H9 (cell line): ENCODE measurements at regions not wholly inside any gene's neighbourhood (a gene's known extent, or its start where the extent isn't known, plus 50 kb on each side); places are given as distances from the start of the nearest gene placed in this dataset.

Experiments used
- DNase-seq: peaks from one replicate; pipeline ENCODE4 v3.0.0-alpha.2; 2017
- H2AFZ ChIP-seq: one replicate; pipeline ENCODE4 v1.6.1; 2013; ENCODE audit warnings: mild to moderate bottlenecking, low read length, control low read depth, moderate library complexity
- H2AK5ac ChIP-seq: 2 replicates; pipeline ENCODE4 v1.6.1; 2013; ENCODE audit warnings: low read length, control low read depth, mixed read lengths; ENCODE audit not compliant: insufficient read length
- H2BK120ac ChIP-seq: one replicate; pipeline ENCODE4 v1.6.1; 2013; ENCODE audit warnings: low read depth, mild to moderate bottlenecking, low read length, control low read depth, inconsistent platforms; ENCODE audit not compliant: poor library complexity, severe bottlenecking
- H2BK12ac ChIP-seq: 2 replicates; pipeline ENCODE4 v1.6.1; 2013; ENCODE audit warnings: low read length, control low read depth, mixed read lengths, low read depth; ENCODE audit not compliant: insufficient read length
- H2BK15ac ChIP-seq: 2 replicates; pipeline ENCODE4 v1.6.1; 2013; ENCODE audit warnings: low read depth, low read length, control low read depth
- H2BK20ac ChIP-seq: one replicate; pipeline ENCODE4 v1.6.1; 2013; ENCODE audit warnings: low read depth, mild to moderate bottlenecking, low read length, control low read depth, inconsistent platforms; ENCODE audit not compliant: poor library complexity, severe bottlenecking
- H2BK5ac ChIP-seq: 2 replicates; pipeline ENCODE4 v1.6.1; 2013; ENCODE audit warnings: low read length, control low read depth, mixed read lengths; ENCODE audit not compliant: insufficient read length
- H3K14ac ChIP-seq: 2 replicates; pipeline ENCODE4 v1.6.1; 2013; ENCODE audit warnings: low read length, control low read depth; ENCODE audit not compliant: insufficient read depth
- H3K18ac ChIP-seq: 2 replicates; pipeline ENCODE4 v1.6.1; 2013; ENCODE audit warnings: low read depth, mild to moderate bottlenecking, mixed read lengths, low read length, control low read depth; ENCODE audit not compliant: insufficient read length
- H3K23ac ChIP-seq: 2 replicates; pipeline ENCODE4 v1.6.1; 2013; ENCODE audit warnings: low read length, control low read depth, mixed read lengths, low read depth; ENCODE audit not compliant: insufficient read length
- H3K23me2 ChIP-seq: 2 replicates; pipeline ENCODE4 v1.6.1; 2013; ENCODE audit warnings: low read depth, mild to moderate bottlenecking, mixed read lengths, low read length, control low read depth; ENCODE audit not compliant: insufficient read length, poor library complexity, severe bottlenecking
- H3K27ac ChIP-seq: 2 replicates; pipeline ENCODE4 v1.5.1; 2013; ENCODE audit warnings: low read length, control low read depth, mixed read lengths, low read depth; ENCODE audit not compliant: insufficient read length
- H3K27me3 ChIP-seq: 2 replicates; pipeline ENCODE4 v1.6.1; 2013; ENCODE audit warnings: low read length, control low read depth, inconsistent platforms; ENCODE audit not compliant: insufficient read depth
- H3K4ac ChIP-seq: 2 replicates; pipeline ENCODE4 v1.6.1; 2013; ENCODE audit warnings: low read depth, mild to moderate bottlenecking, control low read depth, inconsistent platforms, low read length, moderate library complexity
- H3K4me1 ChIP-seq: 2 replicates; pipeline ENCODE4 v1.6.1; 2013; ENCODE audit warnings: low read length, control low read depth, inconsistent platforms; ENCODE audit not compliant: insufficient read depth
- H3K4me2 ChIP-seq: 2 replicates; pipeline ENCODE4 v1.6.1; 2013; ENCODE audit warnings: low read length, control low read depth, mixed read lengths; ENCODE audit not compliant: insufficient read length, insufficient read depth
- H3K56ac ChIP-seq: 2 replicates; pipeline ENCODE4 v1.6.1; 2013; ENCODE audit warnings: low read depth, mild to moderate bottlenecking, mixed read lengths, low read length, control low read depth; ENCODE audit not compliant: insufficient read length
- H3K79me1 ChIP-seq: 2 replicates; pipeline ENCODE4 v1.6.1; 2013; ENCODE audit warnings: low read depth, mild to moderate bottlenecking, moderate library complexity, low read length, control low read depth, inconsistent platforms; ENCODE audit not compliant: insufficient read depth, poor library complexity, severe bottlenecking
- H3K79me2 ChIP-seq: 2 replicates; pipeline ENCODE4 v1.6.1; 2013; ENCODE audit warnings: low read length, control low read depth, inconsistent platforms; ENCODE audit not compliant: insufficient read depth
- H3K9ac ChIP-seq: 2 replicates; pipeline ENCODE4 v1.6.1; 2013; ENCODE audit warnings: low read length, control low read depth, mixed read lengths; ENCODE audit not compliant: insufficient read length; ENCODE audit errors: extremely low read depth
- H3K9me3 ChIP-seq: one replicate; pipeline ENCODE4 v1.6.1; 2013; ENCODE audit warnings: low read depth, low read length, inconsistent platforms; ENCODE audit not compliant: control insufficient read depth
- H3T11ph ChIP-seq: one replicate; pipeline ENCODE4 v1.6.1; 2013; ENCODE audit warnings: mild to moderate bottlenecking, low read length, control low read depth, inconsistent platforms
- H4K20me1 ChIP-seq: one replicate; pipeline ENCODE4 v1.6.1; 2013; ENCODE audit not compliant: control insufficient read depth, insufficient read length, insufficient read depth
- H4K5ac ChIP-seq: 2 replicates; pipeline ENCODE4 v1.6.1; 2013; ENCODE audit warnings: low read depth, mild to moderate bottlenecking, mixed read lengths, low read length, control low read depth; ENCODE audit not compliant: insufficient read length
- H4K8ac ChIP-seq: replicated peaks from 2 replicates; pipeline ENCODE4 v1.6.1; 2013; ENCODE audit warnings: low read length, control low read depth, mixed read lengths, low read depth; ENCODE audit not compliant: insufficient read length
- H4K91ac ChIP-seq: 2 replicates; pipeline ENCODE4 v1.6.1; 2013; ENCODE audit warnings: low read depth, mild to moderate bottlenecking, moderate library complexity, mixed read lengths, low read length, control low read depth; ENCODE audit not compliant: insufficient read length
- H3K27ac Mint-ChIP-seq, 3 experiments: 2 replicates in 2 of 3; 3 replicates in 1 of 3; pipeline ENCODE4 v1.8.0; 2020 to 2021; ENCODE audit warnings: mixed read lengths in 3 of 3, mild to moderate bottlenecking in 1 of 3, moderate library complexity in 1 of 3
- H3K27me3 Mint-ChIP-seq: 2 replicates; pipeline ENCODE4 v1.8.0; 2021; ENCODE audit warnings: low read depth, mild to moderate bottlenecking, moderate library complexity, mixed read lengths
- H3K36me3 Mint-ChIP-seq, 3 experiments: 2 replicates in 2 of 3; 3 replicates in 1 of 3; pipeline ENCODE4 v1.8.0; 2020 to 2021; ENCODE audit warnings: low read depth in 3 of 3, mixed read lengths in 3 of 3; ENCODE audit not compliant: insufficient read depth in 1 of 3
- H3K4me1 Mint-ChIP-seq, 2 experiments: 2 replicates each; pipeline ENCODE4 v1.8.0; 2020; ENCODE audit warnings: mixed read lengths in 2 of 2
- H3K4me3 Mint-ChIP-seq, 2 experiments: 2 replicates in 1 of 2; 3 replicates in 1 of 2; pipeline ENCODE4 v1.8.0; 2020 to 2021; ENCODE audit warnings: mild to moderate bottlenecking in 2 of 2, mixed read lengths in 2 of 2, moderate library complexity in 1 of 2
- H3K9me3 Mint-ChIP-seq, 2 experiments: 2 replicates in 1 of 2; 3 replicates in 1 of 2; pipeline ENCODE4 v1.8.0; 2020; ENCODE audit warnings: mild to moderate bottlenecking in 2 of 2, mixed read lengths in 2 of 2, moderate library complexity in 1 of 2
- CTCF ChIP-seq: fragments of 200-600 bp; sonication (generic); conservative IDR thresholded peaks from 3 replicates; pipeline ENCODE4 v1.8.0; 2021; ENCODE audit warnings: antibody characterized with exemption, mild to moderate bottlenecking
- WGBS: extraction: QIAGEN DNeasy Blood & Tissue Kit; methylation state at CpG from one replicate; pipeline ENCODE4 v1.1.7; 2013; ENCODE audit warnings: missing lambda C conversion rate, low lambda C conversion rate, mixed read lengths; ENCODE audit not compliant: insufficient read length; ENCODE audit errors: extremely low coverage; 5-methylcytosine and 5-hydroxymethylcytosine counted together

GRCh38 chr10:83677795-83678194, 461.5 kb upstream of the GHITM start:
- H3K27ac ChIP-seq: no peak overlapping the region
- no peak overlapping the region for H3K9ac ChIP-seq
- TF ChIP-seq CTCF: no peak
- H2BK120ac ChIP-seq: no peak overlapping the region
- Mint-ChIP-seq H3K4me1 (peaks cover 5% of the 10 kb centered on the region in 2 experiments), H3K4me3 (no peak overlapping the region), H3K36me3 (no peaks in the 10 kb centered on the region), H3K27ac (no peak overlapping the region), H3K9me3 (no peaks in the 10 kb centered on the region), H3K27me3 (no peaks in the 10 kb centered on the region)
- no peak overlapping the region for H3K4me2 ChIP-seq
- no peak overlapping the region for H2AFZ ChIP-seq
- H2BK12ac ChIP-seq: no peak overlapping the region
- no peak overlapping the region for H3K14ac ChIP-seq
- no peak overlapping the region for H3K18ac ChIP-seq
- DNase-seq: no peak
- H3K79me2 ChIP-seq: no peaks in the 10 kb centered on the region
- no peak overlapping the region for H4K91ac ChIP-seq
- H3T11ph ChIP-seq: no peak overlapping the region
- H3K4me1 ChIP-seq: no peaks in the 10 kb centered on the region
- no peak overlapping the region for H3K4ac ChIP-seq
- H3K79me1 ChIP-seq: no peaks in the 10 kb centered on the region
- H4K8ac ChIP-seq: no peak overlapping the region
- H2BK5ac ChIP-seq: no peak overlapping the region
- no peak overlapping the region for H3K56ac ChIP-seq
- H2AK5ac ChIP-seq: no peak overlapping the region
- no peaks in the 10 kb centered on the region for H3K9me3 ChIP-seq
- H2BK20ac ChIP-seq: no peak overlapping the region
- no peaks in the 10 kb centered on the region for H4K20me1 ChIP-seq
- H3K23ac ChIP-seq: no peak overlapping the region
- no CpG with 5 or more reads among the region's 4 CpGs for WGBS
- H4K5ac ChIP-seq: no peak overlapping the region
- H2BK15ac ChIP-seq: no peak overlapping the region
- H3K27me3 ChIP-seq: no peaks in the 10 kb centered on the region
- H3K23me2 ChIP-seq: no peaks in the 10 kb centered on the region
